ENCODE measurements at regions not wholly inside any gene's neighbourhood (a gene's known extent, or its start where the extent isn't known, plus 50 kb on each side); places are given as distances from the start of the nearest gene placed in this dataset.

DNA sequence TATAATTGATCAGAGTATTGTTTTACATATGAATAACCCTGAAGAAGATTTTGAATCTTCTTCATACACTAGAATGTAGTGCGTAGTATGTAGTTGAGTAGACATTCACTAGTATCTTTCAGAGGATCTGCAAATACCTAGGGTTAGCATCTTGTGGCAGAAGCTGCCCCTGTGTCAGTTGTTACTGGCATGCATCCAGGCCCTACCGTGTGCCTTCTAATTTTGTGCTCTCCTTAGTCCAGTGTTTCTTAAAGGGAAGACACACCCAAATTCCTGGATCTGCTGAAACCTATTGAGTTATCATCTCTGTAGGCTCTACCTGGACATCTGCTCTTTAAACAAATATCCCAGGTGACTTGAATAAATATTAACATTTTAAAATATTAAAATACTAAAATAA lies 99.7 kb upstream of the SERTAD2 start:
- TF ChIP-seq, protein P1, sequence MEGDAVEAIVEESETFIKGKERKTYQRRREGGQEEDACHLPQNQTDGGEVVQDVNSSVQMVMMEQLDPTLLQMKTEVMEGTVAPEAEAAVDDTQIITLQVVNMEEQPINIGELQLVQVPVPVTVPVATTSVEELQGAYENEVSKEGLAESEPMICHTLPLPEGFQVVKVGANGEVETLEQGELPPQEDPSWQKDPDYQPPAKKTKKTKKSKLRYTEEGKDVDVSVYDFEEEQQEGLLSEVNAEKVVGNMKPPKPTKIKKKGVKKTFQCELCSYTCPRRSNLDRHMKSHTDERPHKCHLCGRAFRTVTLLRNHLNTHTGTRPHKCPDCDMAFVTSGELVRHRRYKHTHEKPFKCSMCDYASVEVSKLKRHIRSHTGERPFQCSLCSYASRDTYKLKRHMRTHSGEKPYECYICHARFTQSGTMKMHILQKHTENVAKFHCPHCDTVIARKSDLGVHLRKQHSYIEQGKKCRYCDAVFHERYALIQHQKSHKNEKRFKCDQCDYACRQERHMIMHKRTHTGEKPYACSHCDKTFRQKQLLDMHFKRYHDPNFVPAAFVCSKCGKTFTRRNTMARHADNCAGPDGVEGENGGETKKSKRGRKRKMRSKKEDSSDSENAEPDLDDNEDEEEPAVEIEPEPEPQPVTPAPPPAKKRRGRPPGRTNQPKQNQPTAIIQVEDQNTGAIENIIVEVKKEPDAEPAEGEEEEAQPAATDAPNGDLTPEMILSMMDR (IDR thresholded peaks at IDR 0.05), result no peak
- no peak for TF ChIP-seq POLR2A (IDR thresholded peaks at IDR 0.05)
